ENCODE measurements at regions not wholly inside any gene's neighbourhood (a gene's known extent, or its start where the extent isn't known, plus 50 kb on each side); places are given as distances from the start of the nearest gene placed in this dataset.

DNA sequence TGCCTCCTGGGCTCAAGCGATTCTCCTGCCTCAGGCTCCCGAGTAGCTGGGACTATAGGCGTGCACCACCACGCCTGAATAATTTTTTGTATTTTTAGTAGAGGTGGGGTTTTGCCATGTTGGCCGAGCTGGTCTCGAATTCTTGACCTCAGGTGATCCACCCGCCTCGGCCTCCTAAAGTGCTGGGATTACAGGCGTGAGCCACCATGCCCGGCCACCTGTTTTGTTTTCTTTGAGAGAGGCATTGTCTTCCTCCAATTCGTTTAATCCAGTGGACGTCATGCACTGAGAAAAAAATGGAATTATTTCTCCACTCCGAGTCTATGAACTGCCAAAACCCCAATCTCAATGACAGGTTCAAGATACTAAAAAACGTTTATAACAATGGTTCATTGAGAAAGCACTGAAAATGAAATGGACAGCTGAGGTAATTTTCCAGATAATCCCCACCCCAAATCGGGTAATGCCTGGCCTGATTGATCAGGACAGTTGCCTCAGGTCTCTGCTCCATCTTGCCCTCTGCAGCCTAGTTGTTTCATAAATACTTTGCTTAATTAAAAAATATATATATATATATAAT, 132.7 kb upstream of the PARP11 start:
- no peak for TF ChIP-seq CTCF (IDR thresholded peaks at IDR 0.05; ENCODE audit: low read length)
- TF ChIP-seq EZH2 (IDR thresholded peaks at IDR 0.05; ENCODE audit: borderline replicate concordance, low read length): no peak

Measured in OCI-LY1 (cell line).